ENCODE measurements at regions not wholly inside any gene's neighbourhood (a gene's known extent, or its start where the extent isn't known, plus 50 kb on each side); places are given as distances from the start of the nearest gene placed in this dataset.

GRCh38 chr18:29018976-29019375, 842.0 kb upstream of the CDH2 start:
- peaks cover 16% of the 10 kb centered on the region for H3K27me3 Mint-ChIP-seq (ENCODE audit: low read depth)
- no peak for TF ChIP-seq CTCF (IDR thresholded peaks at IDR 0.05)
- H3K36me3 Mint-ChIP-seq (ENCODE audit: low read depth), result no peaks in the 10 kb centered on the region
- H3K27ac Mint-ChIP-seq (ENCODE audit: unreplicated experiment), result no peak overlapping the region
- H3K9me3 Mint-ChIP-seq (ENCODE audit: low read depth), result no peaks in the 10 kb centered on the region
- no peak overlapping the region for H3K4me3 Mint-ChIP-seq (ENCODE audit: unreplicated experiment)
- DNase-seq (ENCODE audit: low spot score), result no peak
- no peaks in the 10 kb centered on the region for H3K4me1 Mint-ChIP-seq (ENCODE audit: low read depth)

GRCh38 chr18:29012883-29013465, 836.0 kb upstream of the CDH2 start:
- no peak for DNase-seq (ENCODE audit: low spot score)
- H3K27ac Mint-ChIP-seq (ENCODE audit: unreplicated experiment), result no peak overlapping the region
- H3K4me3 Mint-ChIP-seq (ENCODE audit: unreplicated experiment), result no peak overlapping the region
- peaks cover 3% of the 10 kb centered on the region for H3K9me3 Mint-ChIP-seq (ENCODE audit: low read depth)
- no peak for TF ChIP-seq CTCF (IDR thresholded peaks at IDR 0.05)
- H3K27me3 Mint-ChIP-seq (ENCODE audit: low read depth), result peaks cover 9% of the 10 kb centered on the region
- no peaks in the 10 kb centered on the region for H3K4me1 Mint-ChIP-seq (ENCODE audit: low read depth)
- peaks cover 2% of the 10 kb centered on the region for H3K36me3 Mint-ChIP-seq (ENCODE audit: low read depth)

DNA sequence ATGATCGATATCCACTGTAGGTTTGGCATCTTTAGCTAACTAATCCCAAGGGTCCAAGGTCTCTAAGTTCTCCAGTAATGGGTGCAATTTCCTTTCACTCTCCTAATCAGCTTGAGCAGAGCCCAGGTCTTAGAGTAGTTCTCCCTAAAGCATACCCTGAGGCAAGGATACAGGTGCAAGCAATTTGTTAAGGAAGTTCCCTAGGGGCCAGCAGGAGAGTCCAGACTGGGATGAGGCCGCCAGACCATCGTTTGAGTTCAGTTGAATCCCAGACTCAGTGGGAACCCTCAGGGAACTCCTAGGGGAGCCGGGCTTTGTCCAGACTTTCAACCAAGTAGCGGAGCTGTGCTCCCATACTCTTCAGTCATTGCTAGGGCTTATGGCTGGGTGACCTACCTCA, 835.4 kb upstream of the CDH2 start:
- no peak for DNase-seq (ENCODE audit: low spot score)
- TF ChIP-seq CTCF (IDR thresholded peaks at IDR 0.05), result no peak
- peaks cover 4% of the 10 kb centered on the region for H3K36me3 Mint-ChIP-seq (ENCODE audit: low read depth)
- H3K4me1 Mint-ChIP-seq (ENCODE audit: low read depth), result no peaks in the 10 kb centered on the region
- no peak overlapping the region for H3K4me3 Mint-ChIP-seq (ENCODE audit: unreplicated experiment)
- H3K9me3 Mint-ChIP-seq (ENCODE audit: low read depth), result peaks cover 6% of the 10 kb centered on the region
- H3K27me3 Mint-ChIP-seq (ENCODE audit: low read depth), result peaks cover 9% of the 10 kb centered on the region
- H3K27ac Mint-ChIP-seq (ENCODE audit: unreplicated experiment), result no peak overlapping the region

GRCh38 chr18:29009250-29009803, 832.4 kb upstream of the CDH2 start:
- peaks cover 12% of the 10 kb centered on the region for H3K27me3 Mint-ChIP-seq (ENCODE audit: low read depth)
- no peak for DNase-seq (ENCODE audit: low spot score)
- no peak for TF ChIP-seq CTCF (IDR thresholded peaks at IDR 0.05)
- no peak overlapping the region for H3K4me3 Mint-ChIP-seq (ENCODE audit: unreplicated experiment)
- H3K9me3 Mint-ChIP-seq (ENCODE audit: low read depth), result peaks cover 6% of the 10 kb centered on the region
- no peaks in the 10 kb centered on the region for H3K4me1 Mint-ChIP-seq (ENCODE audit: low read depth)
- H3K27ac Mint-ChIP-seq (ENCODE audit: unreplicated experiment), result no peak overlapping the region
- peaks cover 5% of the 10 kb centered on the region for H3K36me3 Mint-ChIP-seq (ENCODE audit: low read depth)

DNA sequence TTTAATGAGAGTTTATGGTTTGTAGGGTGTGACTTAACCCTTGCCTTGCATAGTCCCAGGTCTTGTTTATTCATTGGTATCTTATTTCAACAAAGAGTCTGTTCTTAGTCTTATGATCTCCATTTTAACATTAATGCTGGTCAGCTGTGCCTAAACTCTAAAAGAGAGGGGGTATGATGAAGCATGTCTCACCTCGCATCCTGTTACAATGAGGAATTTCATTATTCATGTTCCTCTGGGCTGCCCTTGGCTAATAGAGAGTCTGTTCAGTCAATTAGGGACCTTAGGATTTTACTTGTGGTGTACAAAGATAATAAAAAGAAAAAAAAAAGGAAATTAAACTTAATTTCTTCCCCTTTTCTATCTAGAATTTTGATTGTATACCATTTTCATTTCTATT, 831.9 kb upstream of the CDH2 start:
- Mint-ChIP-seq H3K27ac (ENCODE audit: unreplicated experiment) (no peak overlapping the region), H3K9me3 (ENCODE audit: low read depth) (peaks cover 6% of the 10 kb centered on the region), H3K36me3 (ENCODE audit: low read depth) (peaks cover 5% of the 10 kb centered on the region), H3K27me3 (ENCODE audit: low read depth) (peaks cover 12% of the 10 kb centered on the region), H3K4me3 (ENCODE audit: unreplicated experiment) (no peak overlapping the region), H3K4me1 (ENCODE audit: low read depth) (no peaks in the 10 kb centered on the region)
- TF ChIP-seq CTCF (IDR thresholded peaks at IDR 0.05), result no peak
- DNase-seq (ENCODE audit: low spot score), result no peak
